Activated CD8-positive, alpha-beta T cell treated with anti-CD3 and anti-CD28 coated beads for 36 hours (primary cell): ENCODE measurements at regions not wholly inside any gene's neighbourhood (a gene's known extent, or its start where the extent isn't known, plus 50 kb on each side); places are given as distances from the start of the nearest gene placed in this dataset.

Source experiments
- ATAC-seq: fragments of 200-7000 bp; cut with Tn5 transposase; one replicate; pipeline ENCODE4 v1.10.0; 2021; ENCODE audit warnings: mild to moderate bottlenecking, moderate library complexity
- CTCF ChIA-PET: fragments of 350-600 bp; sonication (Branson Sonifier 250); formaldehyde crosslinking; loops from one replicate; lab custom pipeline; 2021; ENCODE audit warnings: antibody characterized with exemption; lab: Charles Lee
- POLR2A ChIA-PET: fragments of 350-600 bp; sonication (Branson Sonifier 250); formaldehyde crosslinking; loops from one replicate; lab custom pipeline; 2021; ENCODE audit warnings: antibody characterized with exemption; lab: Charles Lee
- DNase-seq: peaks from one replicate; pipeline ENCODE4 v3.0.0-alpha.2; 2020
- H3K27ac Mint-ChIP-seq: one replicate; pipeline ENCODE4 v1.8.0; 2021; ENCODE audit warnings: mild to moderate bottlenecking, mixed read lengths
- H3K27me3 Mint-ChIP-seq: one replicate; pipeline ENCODE4 v1.8.0; 2021; ENCODE audit warnings: mixed read lengths
- H3K36me3 Mint-ChIP-seq: one replicate; pipeline ENCODE4 v1.8.0; 2021; ENCODE audit warnings: low read depth, mixed read lengths
- H3K4me1 Mint-ChIP-seq: one replicate; pipeline ENCODE4 v1.8.0; 2021; ENCODE audit warnings: low read depth, mixed read lengths
- H3K4me3 Mint-ChIP-seq: one replicate; pipeline ENCODE4 v1.8.0; 2021; ENCODE audit warnings: mild to moderate bottlenecking, moderate library complexity, mixed read lengths
- H3K9me3 Mint-ChIP-seq: one replicate; pipeline ENCODE4 v1.8.0; 2021; ENCODE audit warnings: mixed read lengths
- CTCF ChIP-seq: fragments of 200-600 bp; IDR thresholded peaks from one replicate; pipeline ENCODE4 v1.8.0; 2022; ENCODE audit warnings: antibody characterized with exemption, mild to moderate bottlenecking
- intact Hi-C: fragments of 100-400 bp; cut with micrococcal nuclease; formaldehyde crosslinking; loops from one replicate; pipeline ENCODE4 v1.10.0; 2022

GRCh38 chr13:44807449-44808034 lies 181.7 kb downstream of the NUFIP1 start:
- POLR2A ChIA-PET = no interaction called here
- ATAC-seq (no peak), DNase-seq (no peak)
- H3K27me3 Mint-ChIP-seq = peaks cover 5% of the 10 kb centered on the region
- intact Hi-C loops = no loop called here
- no peak for TF ChIP-seq CTCF
- no peak overlapping the region for H3K4me3 Mint-ChIP-seq
- H3K27ac Mint-ChIP-seq = no peak overlapping the region
- H3K9me3 Mint-ChIP-seq = no peaks in the 10 kb centered on the region
- no peaks in the 10 kb centered on the region for H3K36me3 Mint-ChIP-seq
- H3K4me1 Mint-ChIP-seq = no peaks in the 10 kb centered on the region
- CTCF ChIA-PET = no interaction called here

GRCh38 chr13:44806826-44807225 lies 182.4 kb downstream of the NUFIP1 start:
- H3K36me3 Mint-ChIP-seq = no peaks in the 10 kb centered on the region
- ATAC-seq = no peak
- no peak for DNase-seq
- H3K9me3 Mint-ChIP-seq = no peaks in the 10 kb centered on the region
- TF ChIP-seq CTCF = no peak
- H3K27me3 Mint-ChIP-seq = peaks cover 1% of the 10 kb centered on the region
- ChIA-PET POLR2A (no interaction called here), CTCF (no interaction called here)
- intact Hi-C loops = no loop called here
- peaks cover 2% of the 10 kb centered on the region for H3K4me1 Mint-ChIP-seq
- H3K4me3 Mint-ChIP-seq = no peak overlapping the region
- H3K27ac Mint-ChIP-seq = no peak overlapping the region

DNA sequence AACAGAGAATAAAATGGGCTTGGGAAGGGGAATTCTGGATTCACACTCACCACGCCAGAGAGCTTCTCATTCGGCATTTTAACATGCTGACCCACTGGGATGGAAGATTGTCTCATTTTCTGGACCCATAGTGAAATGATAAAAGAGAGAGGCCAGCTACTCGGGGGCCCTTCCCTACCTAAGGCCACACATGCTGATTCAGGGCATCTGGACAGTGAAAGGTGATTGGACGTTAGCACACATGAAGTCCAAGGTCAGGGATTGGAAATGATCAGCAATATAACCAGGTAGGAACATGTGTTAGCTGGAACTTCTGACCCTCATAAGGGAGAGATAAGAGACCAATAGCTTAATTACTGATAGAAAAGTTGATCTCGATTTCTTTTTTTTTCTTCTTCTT lies 183.7 kb downstream of the NUFIP1 start:
- ATAC-seq (no peak), DNase-seq (no peak)
- H3K27me3 Mint-ChIP-seq = peaks cover 1% of the 10 kb centered on the region
- H3K27ac Mint-ChIP-seq = no peak overlapping the region
- H3K4me1 Mint-ChIP-seq = peaks cover 2% of the 10 kb centered on the region
- no peak overlapping the region for H3K4me3 Mint-ChIP-seq
- ChIA-PET POLR2A (interaction anchor here (0.6 kb wide), 1 partner anchor 759 kb away, joined by 3 read pairs; no protein-coding TSS in a partner anchor), CTCF (interaction anchor here (1.3 kb wide), 1 partner anchor 321 kb away, joined by 4 read pairs; no protein-coding TSS in a partner anchor)
- H3K36me3 Mint-ChIP-seq = no peaks in the 10 kb centered on the region
- H3K9me3 Mint-ChIP-seq = no peaks in the 10 kb centered on the region
- intact Hi-C loops = no loop called here
- TF ChIP-seq CTCF = no peak

DNA sequence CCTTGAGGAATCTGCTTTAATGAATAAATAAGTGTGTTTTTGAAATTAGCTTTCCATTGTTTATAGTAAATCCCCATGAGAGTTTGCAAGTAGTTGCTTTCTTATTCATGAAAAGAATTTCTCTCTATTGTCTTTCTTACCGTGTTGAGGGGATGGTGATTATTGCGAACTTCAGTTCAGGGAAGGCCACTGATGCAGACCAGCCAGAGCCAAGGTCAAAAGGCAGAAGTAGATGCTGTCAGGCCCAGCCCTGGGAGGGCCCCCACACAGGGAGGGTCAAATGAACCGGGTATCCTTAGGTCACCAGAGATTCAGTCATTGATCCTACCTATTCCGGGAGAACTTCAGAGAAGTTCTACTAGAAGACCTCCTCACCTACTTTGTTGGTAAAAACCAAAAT lies 185.9 kb downstream of the NUFIP1 start:
- intact Hi-C loops = no loop called here

More for the DNA sequence above, 185.9 kb downstream of the NUFIP1 start:
- Mint-ChIP-seq H3K36me3 (no peaks in the 10 kb centered on the region), H3K27me3 (peaks cover 1% of the 10 kb centered on the region), H3K4me3 (no peak overlapping the region), H3K27ac (no peak overlapping the region), H3K4me1 (peaks cover 2% of the 10 kb centered on the region), H3K9me3 (no peaks in the 10 kb centered on the region)
- ChIA-PET POLR2A (no interaction called here), CTCF (no interaction called here)
- DNase-seq (no peak), ATAC-seq (no peak)
- no peak for TF ChIP-seq CTCF
